MM.1S (cell line): ENCODE measurements at regions not wholly inside any gene's neighbourhood (a gene's known extent, or its start where the extent isn't known, plus 50 kb on each side); places are given as distances from the start of the nearest gene placed in this dataset.

Experiments
- EZH2 ChIP-seq: fragments of 300-600 bp; sonication (generic); optimal IDR thresholded peaks from 2 replicates; pipeline ENCODE3; 2017; ENCODE audit warnings: low read depth, mild to moderate bottlenecking, antibody characterized with exemption, low read length, mixed read lengths
- TF ChIP-seq, protein P1 (sequence below): fragments of 300-600 bp; sonication (generic); IDR thresholded peaks from 2 replicates; pipeline ENCODE4 v1.5.1; 2016; ENCODE audit warnings: antibody characterized with exemption, low read length, mixed read lengths

DNA sequence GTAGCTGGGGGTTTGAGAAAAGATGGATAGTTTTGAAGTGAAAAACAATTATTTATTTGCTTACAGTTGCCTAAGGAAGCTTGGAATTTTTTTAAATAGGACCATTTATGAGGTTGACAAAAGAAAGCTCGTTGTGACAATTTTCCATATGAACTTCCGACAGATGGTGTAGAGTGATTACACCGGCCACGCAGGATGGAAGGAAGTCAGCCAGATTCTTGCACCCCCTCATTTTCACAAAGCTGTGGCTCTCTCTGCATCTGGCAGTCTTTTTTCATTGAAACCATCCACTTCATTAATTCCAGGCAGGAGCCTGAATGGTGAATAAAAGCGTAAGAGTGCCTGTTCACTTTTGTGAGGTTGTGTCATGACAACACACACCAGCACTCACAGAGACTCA lies 1284.1 kb downstream of the AACS start:
- TF ChIP-seq EZH2, result no peak
- TF ChIP-seq, protein P1, sequence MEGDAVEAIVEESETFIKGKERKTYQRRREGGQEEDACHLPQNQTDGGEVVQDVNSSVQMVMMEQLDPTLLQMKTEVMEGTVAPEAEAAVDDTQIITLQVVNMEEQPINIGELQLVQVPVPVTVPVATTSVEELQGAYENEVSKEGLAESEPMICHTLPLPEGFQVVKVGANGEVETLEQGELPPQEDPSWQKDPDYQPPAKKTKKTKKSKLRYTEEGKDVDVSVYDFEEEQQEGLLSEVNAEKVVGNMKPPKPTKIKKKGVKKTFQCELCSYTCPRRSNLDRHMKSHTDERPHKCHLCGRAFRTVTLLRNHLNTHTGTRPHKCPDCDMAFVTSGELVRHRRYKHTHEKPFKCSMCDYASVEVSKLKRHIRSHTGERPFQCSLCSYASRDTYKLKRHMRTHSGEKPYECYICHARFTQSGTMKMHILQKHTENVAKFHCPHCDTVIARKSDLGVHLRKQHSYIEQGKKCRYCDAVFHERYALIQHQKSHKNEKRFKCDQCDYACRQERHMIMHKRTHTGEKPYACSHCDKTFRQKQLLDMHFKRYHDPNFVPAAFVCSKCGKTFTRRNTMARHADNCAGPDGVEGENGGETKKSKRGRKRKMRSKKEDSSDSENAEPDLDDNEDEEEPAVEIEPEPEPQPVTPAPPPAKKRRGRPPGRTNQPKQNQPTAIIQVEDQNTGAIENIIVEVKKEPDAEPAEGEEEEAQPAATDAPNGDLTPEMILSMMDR, result no peak
